Stomach (tissue), 4 donors: ENCODE measurements at regions not wholly inside any gene's neighbourhood (a gene's known extent, or its start where the extent isn't known, plus 50 kb on each side); places are given as distances from the start of the nearest gene placed in this dataset.

Experiments used
- CTCF ChIP-seq, 7 experiments: fragments of 450-650 bp in 4 of 7; fragments of 200-600 bp in 3 of 7; sonication (generic) in 3 of 7; IDR thresholded peaks; one replicate each; pipeline ENCODE4 v1.5.1; 2016 to 2019; ENCODE audit warnings: antibody characterized with exemption in 7 of 7, control low read depth in 2 of 7, mild to moderate bottlenecking in 1 of 7
- POLR2A ChIP-seq, 4 donors: fragments of 450-650 bp; IDR thresholded peaks; one replicate each; pipeline ENCODE4 v1.6.1; 2016; ENCODE audit warnings: antibody characterized with exemption in 4 of 4, control low read depth in 2 of 4, mild to moderate bottlenecking in 1 of 4, moderate library complexity in 1 of 4
- POLR2AphosphoS5 ChIP-seq, 3 donors: sonication (generic); formaldehyde crosslinking; IDR thresholded peaks; one replicate each; pipeline ENCODE4 v1.6.1; 2016; ENCODE audit warnings: antibody characterized with exemption in 3 of 3

GRCh38 chr1:95311014-95311413 is 77.0 kb downstream of the RWDD3 start:
- TF ChIP-seq CTCF (IDR thresholded peaks at IDR 0.05) (no peak), POLR2AphosphoS5 (IDR thresholded peaks at IDR 0.05) (no peak), POLR2A (IDR thresholded peaks at IDR 0.05) (no peak)
